ENCODE measurements at regions not wholly inside any gene's neighbourhood (a gene's known extent, or its start where the extent isn't known, plus 50 kb on each side); places are given as distances from the start of the nearest gene placed in this dataset.

- TF ChIP-seq CTCF (IDR thresholded peaks at IDR 0.05), result no peak
- H3K36me3 ChIP-seq, result no peaks in the 10 kb centered on the region
- no peak overlapping the region for H3K4me3 ChIP-seq
- no peaks in the 10 kb centered on the region for H3K9me3 ChIP-seq
- H3K4me1 ChIP-seq, result peaks cover 0 to under 1% of the 10 kb centered on the region in 2 donors
- intact Hi-C loops (cut with DNase I), result no loop called here
- H3K27ac ChIP-seq, result no peak overlapping the region
- no peaks in the 10 kb centered on the region for H3K27me3 ChIP-seq
- no peak for DNase-seq (ENCODE audit: low spot score in 2 of 2)
Observed at GRCh38 chr3:20673866-20674265, 487.9 kb upstream of the SGO1 start.

- no peak for TF ChIP-seq CTCF (IDR thresholded peaks at IDR 0.05)
- intact Hi-C loops (cut with DNase I), result no loop called here
- no peaks in the 10 kb centered on the region for H3K27me3 ChIP-seq
- no peaks in the 10 kb centered on the region for H3K36me3 ChIP-seq
- no peak overlapping the region for H3K4me3 ChIP-seq
- DNase-seq (ENCODE audit: low spot score in 2 of 2), result no peak
- no peaks in the 10 kb centered on the region for H3K9me3 ChIP-seq
- peaks cover 5 to 7% of the 10 kb centered on the region in 2 donors for H3K4me1 ChIP-seq
- H3K27ac ChIP-seq, result peak overlapping the region; percentile 30 to 51
Observed at GRCh38 chr3:20669675-20670074, 483.7 kb upstream of the SGO1 start.

- TF ChIP-seq CTCF (IDR thresholded peaks at IDR 0.05), result no peak
- H3K4me3 ChIP-seq, result no peak overlapping the region
- H3K9me3 ChIP-seq, result no peaks in the 10 kb centered on the region
- H3K36me3 ChIP-seq, result no peaks in the 10 kb centered on the region
- DNase-seq (ENCODE audit: low spot score in 2 of 2), result peak in 1 of 2 donors; percentile 67
- intact Hi-C loops (cut with DNase I), result no loop called here
- H3K4me1 ChIP-seq, result peaks cover 5 to 7% of the 10 kb centered on the region in 2 donors
- peak overlapping the region; percentile 30 to 51 for H3K27ac ChIP-seq
- no peaks in the 10 kb centered on the region for H3K27me3 ChIP-seq
Observed at GRCh38 chr3:20669184-20669583, 483.2 kb upstream of the SGO1 start.

GRCh38 chr3:20668411-20668810, 482.4 kb upstream of the SGO1 start:
- no peak for TF ChIP-seq CTCF (IDR thresholded peaks at IDR 0.05)

GRCh38 chr3:20666091-20666490, 480.1 kb upstream of the SGO1 start:
- no peaks in the 10 kb centered on the region for H3K36me3 ChIP-seq
- no peak overlapping the region for H3K4me3 ChIP-seq
- intact Hi-C loops (cut with DNase I), result no loop called here
- H3K9me3 ChIP-seq, result no peaks in the 10 kb centered on the region
- DNase-seq (ENCODE audit: low spot score in 2 of 2), result no peak
- peaks cover 5 to 7% of the 10 kb centered on the region in 2 donors for H3K4me1 ChIP-seq
- no peak overlapping the region for H3K27ac ChIP-seq
- TF ChIP-seq CTCF (IDR thresholded peaks at IDR 0.05), result no peak
- no peaks in the 10 kb centered on the region for H3K27me3 ChIP-seq

More at GRCh38 chr3:20668411-20668810, 482.4 kb upstream of the SGO1 start:
- H3K4me3 ChIP-seq, result no peak overlapping the region
- H3K9me3 ChIP-seq, result no peaks in the 10 kb centered on the region
- H3K4me1 ChIP-seq, result peaks cover 5 to 7% of the 10 kb centered on the region in 2 donors
- intact Hi-C loops (cut with DNase I), result no loop called here
- H3K27me3 ChIP-seq, result no peaks in the 10 kb centered on the region
- H3K36me3 ChIP-seq, result no peaks in the 10 kb centered on the region
- no peak for DNase-seq (ENCODE audit: low spot score in 2 of 2)
- peak overlapping the region in 1 of 2 donors; percentile 53 for H3K27ac ChIP-seq

GRCh38 chr3:20658491-20658890, 472.5 kb upstream of the SGO1 start:
- Histone ChIP-seq H3K36me3 (no peaks in the 10 kb centered on the region), H3K27ac (no peak overlapping the region), H3K4me3 (no peak overlapping the region), H3K4me1 (no peaks in the 10 kb centered on the region), H3K9me3 (peaks cover 0 to 3% of the 10 kb centered on the region in 2 donors), H3K27me3 (no peaks in the 10 kb centered on the region)
- no peak for TF ChIP-seq CTCF (IDR thresholded peaks at IDR 0.05)
- no peak for DNase-seq (ENCODE audit: low spot score in 2 of 2)
- intact Hi-C loops (cut with DNase I), result no loop called here

All from ascending aorta (tissue), 2 donors.